Stimulated activated CD4-positive, alpha-beta T cell treated with anti-CD3 and anti-CD28 coated beads, Interleukin-15, amount 100 ng/mL, for 1 hour (primary cell): ENCODE measurements at regions not wholly inside any gene's neighbourhood (a gene's known extent, or its start where the extent isn't known, plus 50 kb on each side); places are given as distances from the start of the nearest gene placed in this dataset.
"Not testable (repeated sequence)": the region's sequence is repeated elsewhere in the genome, so short reads cannot be mapped to it uniquely, and the experiment has no call there.

Source experiments
- DNase-seq, 2 donors: peaks; one replicate each; pipeline ENCODE4 v3.0.0-alpha.2; 2020; ENCODE audit warnings: low read depth in 1 of 2, low spot score in 1 of 2

GRCh38 chr9:97248252-97248651 lies 59.2 kb upstream of the CCDC180 start:
- DNase-seq, result not testable (repeated sequence)

GRCh38 chr9:97243606-97244005 lies 63.9 kb upstream of the CCDC180 start:
- DNase-seq, result no peak

GRCh38 chr9:97241430-97241829 lies 66.0 kb upstream of the CCDC180 start:
- not testable (repeated sequence) for DNase-seq

GRCh38 chr9:97237951-97238889 lies 69.2 kb upstream of the CCDC180 start:
- DNase-seq, result peak; percentile 53 to 54

- DNase-seq, result no peak
These were observed 70.1 kb upstream of the CCDC180 start for GRCh38 chr9:97237311-97237786.

GRCh38 chr9:97233009-97233400 lies 74.5 kb upstream of the CCDC180 start:
- DNase-seq, result not testable (repeated sequence)

- DNase-seq, result not testable (repeated sequence)
These were observed 75.1 kb upstream of the CCDC180 start for GRCh38 chr9:97232060-97233008.

- not testable (repeated sequence) for DNase-seq
These were observed 85.1 kb upstream of the CCDC180 start for GRCh38 chr9:97222393-97222792.

GRCh38 chr9:97221478-97222355 lies 85.7 kb upstream of the CCDC180 start:
- peak; percentile 17 to 40 for DNase-seq

- no peak for DNase-seq
These were observed 86.5 kb upstream of the CCDC180 start for GRCh38 chr9:97220894-97221477.

- not testable (repeated sequence) for DNase-seq
These were observed 87.1 kb upstream of the CCDC180 start for GRCh38 chr9:97220396-97220795.

- DNase-seq, result not testable (repeated sequence)
These were observed 87.9 kb upstream of the CCDC180 start for GRCh38 chr9:97219443-97220140.

GRCh38 chr9:97215127-97215526 lies 92.3 kb upstream of the CCDC180 start:
- DNase-seq, result not testable (repeated sequence)

GRCh38 chr9:97214556-97214955 lies 92.9 kb upstream of the CCDC180 start:
- DNase-seq, result not testable (repeated sequence)

- DNase-seq, result not testable (repeated sequence)
These were observed 107.8 kb upstream of the CCDC180 start for GRCh38 chr9:97199683-97200082.

GRCh38 chr9:97193767-97194166 lies 113.7 kb upstream of the CCDC180 start:
- not testable (repeated sequence) for DNase-seq

GRCh38 chr9:97188545-97188944 lies 118.9 kb upstream of the CCDC180 start:
- DNase-seq, result no peak

- DNase-seq, result not testable (repeated sequence)
These were observed 119.8 kb upstream of the CCDC180 start for GRCh38 chr9:97187706-97188105.

- DNase-seq, result no peak
These were observed 121.0 kb upstream of the CCDC180 start for GRCh38 chr9:97186493-97186892.
